ENCODE measurements at regions not wholly inside any gene's neighbourhood (a gene's known extent, or its start where the extent isn't known, plus 50 kb on each side); places are given as distances from the start of the nearest gene placed in this dataset.
"Not testable (repeated sequence)": the region's sequence is repeated elsewhere in the genome, so short reads cannot be mapped to it uniquely, and the experiment has no call there.

DNA sequence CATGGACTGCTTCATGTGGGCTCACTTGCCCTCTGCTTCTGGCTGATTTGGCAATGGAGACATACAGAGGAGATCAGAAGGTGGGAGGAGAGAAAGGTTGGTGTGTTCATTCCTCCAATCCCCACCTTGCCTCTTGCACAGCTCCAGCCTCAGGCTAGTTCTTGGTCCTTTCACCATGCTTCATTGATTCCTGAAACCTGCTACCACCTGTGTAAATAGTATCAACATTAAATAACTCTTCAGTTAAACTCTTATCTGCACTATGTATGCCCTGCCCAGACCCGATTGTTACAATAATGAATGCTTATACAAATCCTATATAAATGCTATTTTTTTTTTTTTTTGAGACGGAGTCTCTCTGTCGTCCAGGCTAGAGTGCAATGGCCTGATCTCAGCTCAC lies 174.5 kb downstream of the CD83 start:
- DNase-seq (ENCODE audit: low spot score) = no peak

DNA sequence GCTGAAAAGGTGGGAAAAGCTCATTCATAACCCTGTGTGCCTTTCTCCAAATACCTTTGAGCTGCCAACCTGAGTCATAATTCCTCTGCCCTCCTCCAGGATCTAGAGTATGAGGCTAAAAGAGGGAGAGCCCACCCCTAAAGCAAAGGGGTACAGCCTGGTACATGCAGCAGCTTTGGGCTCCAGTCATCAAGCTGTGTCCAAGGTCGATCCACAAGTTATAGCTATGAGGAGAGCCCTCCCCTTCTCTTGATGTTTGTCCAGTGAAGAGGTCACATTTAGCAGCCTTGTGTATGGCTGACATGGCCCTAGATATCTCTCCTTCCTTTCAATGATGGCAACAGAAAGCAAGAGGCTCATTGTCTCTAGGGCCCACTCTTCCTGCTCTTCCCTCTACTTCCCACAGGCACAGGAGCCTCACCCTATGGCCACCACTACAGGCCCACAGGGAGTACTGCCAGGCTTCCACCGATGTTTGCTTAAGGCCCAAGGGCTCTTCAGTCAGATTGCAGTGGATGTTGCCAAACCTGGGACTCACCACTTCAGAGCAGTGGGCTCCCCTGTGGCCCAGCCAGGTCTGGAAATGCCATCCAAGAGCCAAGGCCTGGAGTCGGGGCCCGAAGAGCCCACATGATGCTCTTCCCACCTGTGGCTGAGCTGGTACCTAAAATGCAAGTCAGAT lies 176.8 kb downstream of the CD83 start:
- no peak for DNase-seq (ENCODE audit: low spot score)

DNA sequence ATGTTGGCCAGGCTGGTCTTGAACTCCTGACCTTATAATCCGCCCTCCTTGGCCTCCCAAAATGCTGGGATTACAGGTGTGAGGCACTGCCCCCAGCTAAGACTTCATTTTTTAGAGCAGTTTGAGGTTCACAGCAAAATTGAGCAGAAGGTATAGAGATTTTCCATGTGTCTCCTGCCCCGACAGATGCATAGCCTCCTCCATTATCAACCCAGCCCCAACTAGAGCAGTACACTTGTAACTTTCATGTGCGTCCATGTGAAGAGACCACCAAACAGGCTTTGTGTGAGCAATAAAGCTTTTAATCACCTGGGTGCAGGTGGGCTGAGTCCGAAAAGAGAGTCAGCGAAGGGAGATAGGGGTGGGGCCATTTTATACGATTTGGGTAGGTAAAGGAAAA lies 179.1 kb downstream of the CD83 start:
- not testable (repeated sequence) for DNase-seq (ENCODE audit: low spot score)

DNA sequence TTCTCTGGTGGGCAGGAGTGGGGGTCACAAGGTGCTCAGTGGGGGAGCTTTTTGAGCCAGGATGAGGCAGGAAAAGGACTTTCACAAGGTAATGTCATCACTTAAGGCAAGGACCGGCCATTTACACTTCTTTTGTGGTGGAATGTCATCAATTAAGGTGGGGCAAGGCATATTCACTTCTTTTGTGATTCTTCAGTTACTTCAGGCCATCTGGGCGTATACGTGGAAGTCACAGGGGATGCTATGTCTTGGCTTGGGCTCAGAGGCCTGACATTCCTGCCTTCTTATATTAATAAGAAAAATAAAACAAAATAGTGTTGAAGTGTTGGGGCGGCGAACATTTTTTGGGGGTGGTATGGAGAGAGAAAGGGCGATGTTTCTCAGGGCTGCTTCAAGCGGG lies 179.5 kb downstream of the CD83 start:
- not testable (repeated sequence) for DNase-seq (ENCODE audit: low spot score)

DNA sequence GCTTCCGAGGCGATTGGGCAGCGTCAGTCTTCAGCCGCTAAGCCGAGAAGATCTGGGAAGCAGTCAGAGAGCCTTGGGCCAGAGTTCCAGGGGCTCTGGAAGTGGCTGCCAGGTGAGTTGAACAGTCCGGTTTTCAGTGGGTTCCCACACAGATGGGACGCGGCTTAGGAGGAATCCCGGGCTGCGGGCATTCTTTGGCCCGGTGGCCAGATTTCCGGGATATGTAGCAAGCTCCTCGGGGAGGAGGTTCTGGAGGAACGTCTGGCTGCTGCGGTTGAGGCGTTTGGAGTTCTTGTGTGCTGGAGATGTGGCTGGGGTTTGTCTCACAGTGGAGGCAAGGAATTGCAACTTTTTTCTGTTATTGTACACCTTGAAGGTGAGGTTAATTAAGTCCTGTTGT lies 182.6 kb downstream of the CD83 start:
- DNase-seq (ENCODE audit: low spot score) = not testable (repeated sequence)

DNA sequence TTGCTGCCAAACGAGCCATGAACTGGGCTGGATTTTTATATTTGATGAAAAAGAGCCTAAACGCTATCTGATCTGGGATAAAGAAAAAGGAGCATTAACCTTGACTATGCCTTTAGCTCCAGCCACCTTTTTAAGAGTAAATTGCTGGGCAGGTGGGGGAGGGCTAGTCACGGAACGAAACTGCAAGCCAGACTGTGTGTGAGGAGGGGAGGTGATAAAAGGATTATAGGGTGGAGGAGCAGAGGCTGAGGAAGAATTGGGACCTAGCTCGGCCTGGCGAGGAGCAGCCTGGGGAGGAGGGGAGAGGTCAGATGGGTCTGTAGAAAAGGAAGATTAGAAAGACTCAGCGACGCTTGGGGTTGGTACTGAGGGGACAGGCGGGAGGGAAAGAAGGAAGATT lies 183.1 kb downstream of the CD83 start:
- not testable (repeated sequence) for DNase-seq (ENCODE audit: low spot score)

DNA sequence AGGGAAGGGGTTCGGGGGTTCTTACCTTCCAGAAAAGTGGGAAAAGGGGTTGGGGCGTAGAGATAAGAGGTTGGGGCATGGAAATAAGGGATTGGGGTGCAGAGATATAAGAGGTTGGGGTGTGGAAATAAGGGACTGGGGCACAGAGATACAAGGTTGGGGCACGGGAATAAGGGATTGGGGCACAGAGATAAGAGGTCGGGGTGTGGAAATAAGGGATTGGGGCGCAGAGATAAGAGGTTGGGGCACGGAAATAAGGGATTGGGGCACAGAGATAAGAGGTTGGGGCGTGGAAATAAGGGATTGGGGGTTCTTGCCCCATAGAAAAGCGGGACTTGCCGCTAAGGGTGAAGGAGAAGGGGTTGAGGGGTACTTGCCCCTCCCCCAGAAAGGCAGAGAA lies 183.9 kb downstream of the CD83 start:
- not testable (repeated sequence) for DNase-seq (ENCODE audit: low spot score)

DNA sequence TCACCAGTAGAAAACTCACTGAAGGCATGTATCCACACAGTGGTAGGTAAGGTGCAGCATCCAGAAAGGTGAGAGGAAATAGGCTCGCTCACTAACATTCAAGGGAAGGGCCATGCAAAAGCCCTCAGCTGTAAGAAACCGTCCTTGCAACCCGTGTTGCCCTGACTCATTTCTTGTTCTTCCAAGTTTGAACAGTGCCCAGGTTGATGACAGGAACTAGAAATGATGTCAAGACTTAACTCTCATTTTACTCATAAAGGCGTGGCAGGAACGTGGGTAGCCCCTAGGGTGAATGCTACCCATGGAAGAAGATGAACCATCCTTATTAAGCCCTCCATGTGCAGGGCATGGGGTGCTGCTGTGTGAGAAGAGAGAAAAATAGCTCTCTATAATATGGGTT lies 187.6 kb downstream of the CD83 start:
- DNase-seq (ENCODE audit: low spot score) = no peak

DNA sequence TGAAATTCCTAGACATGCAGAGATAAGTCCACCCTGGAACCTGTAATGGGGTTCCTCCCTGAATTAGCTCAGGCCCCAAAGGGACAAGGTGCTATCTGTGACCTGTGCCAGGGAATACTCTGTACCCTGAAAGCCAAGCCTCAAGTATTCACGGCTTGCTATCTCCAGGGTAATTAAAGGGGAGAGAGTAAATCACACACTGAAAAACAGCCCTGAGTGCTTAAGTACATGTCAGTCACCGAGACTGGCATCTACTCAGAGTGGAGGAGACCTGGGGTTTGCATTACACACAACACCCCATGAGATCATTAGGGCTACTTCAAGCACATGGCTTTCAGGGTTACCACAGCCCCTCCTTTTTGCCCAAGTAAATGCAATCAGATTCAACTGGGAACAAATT lies 188.1 kb downstream of the CD83 start:
- DNase-seq (ENCODE audit: low spot score) = no peak

DNA sequence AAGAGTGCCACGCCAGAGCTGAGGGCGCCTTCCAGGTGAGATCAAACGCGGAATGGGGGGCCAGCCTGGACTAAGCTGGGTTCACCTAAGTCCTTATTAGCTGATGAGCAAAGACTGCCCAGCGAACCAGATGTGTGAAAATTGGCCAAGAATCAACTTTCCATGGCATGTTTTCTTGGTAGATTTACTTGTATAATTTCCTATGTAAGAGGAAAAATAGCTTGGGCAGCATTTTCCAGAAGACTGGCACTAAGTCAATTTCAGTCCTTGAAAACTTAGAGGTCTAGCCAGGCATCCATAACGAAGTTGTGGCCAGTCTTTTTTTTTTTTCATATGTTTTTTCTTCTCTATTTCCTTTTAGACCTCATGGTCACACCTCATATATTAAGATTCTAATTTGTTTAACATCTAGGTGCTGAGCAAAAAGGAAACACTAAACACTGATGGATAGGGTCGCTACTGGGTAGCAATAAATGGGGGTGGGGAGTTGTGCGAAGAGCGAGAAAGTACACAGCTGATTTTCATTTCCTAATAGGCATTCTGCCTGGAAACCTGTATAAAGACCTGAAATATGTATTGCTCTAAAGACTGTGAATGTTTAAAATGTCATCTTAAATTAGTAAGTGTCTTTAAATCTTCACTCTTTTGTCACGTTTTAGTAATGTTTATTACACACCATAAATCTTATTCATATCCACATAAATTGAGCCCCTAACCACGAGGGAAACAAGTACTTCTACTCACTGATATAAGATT lies 188.8 kb downstream of the CD83 start:
- DNase-seq (ENCODE audit: low spot score) = no peak

DNA sequence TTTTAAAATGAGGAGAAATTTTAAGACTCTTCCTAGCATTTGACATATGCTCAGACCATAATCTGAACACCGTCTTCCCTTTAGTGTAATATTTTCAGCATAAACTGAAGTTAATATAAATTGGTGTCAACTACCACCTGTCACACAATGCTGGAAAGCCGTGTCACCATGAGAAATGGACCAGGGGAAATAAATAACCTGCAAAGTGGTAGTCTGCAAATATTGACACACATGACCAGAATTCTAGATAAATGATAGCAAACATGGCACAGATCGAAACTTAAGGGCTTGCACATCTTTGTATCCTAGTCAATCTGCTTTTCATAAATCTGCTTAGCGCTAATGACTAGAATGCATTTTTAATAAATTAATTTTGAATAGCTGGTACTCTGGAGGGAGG lies 191.9 kb downstream of the CD83 start:
- DNase-seq (ENCODE audit: low spot score) = no peak

DNA sequence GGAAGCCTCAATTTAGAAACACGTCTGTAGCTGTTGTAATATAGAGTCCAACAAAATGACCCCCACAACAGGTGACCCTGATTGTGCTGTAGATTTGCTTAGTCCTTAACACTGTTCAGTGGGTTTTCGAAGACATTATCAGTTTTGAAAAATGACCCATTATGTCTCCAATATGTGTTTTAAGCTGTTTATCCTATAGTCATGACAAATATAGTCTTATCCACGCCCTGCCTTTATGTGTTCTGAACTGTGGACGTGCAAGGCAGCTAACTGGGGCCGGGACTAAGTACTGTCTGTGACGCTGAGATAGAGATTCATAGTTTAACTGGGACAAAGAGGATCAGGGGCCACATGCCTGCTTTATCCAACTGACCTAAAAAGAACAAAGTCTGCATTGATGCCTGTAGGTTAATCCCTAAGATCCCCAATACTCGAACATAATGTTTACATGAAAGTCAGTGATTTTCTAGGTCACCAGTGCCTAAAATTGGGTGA lies 192.4 kb downstream of the CD83 start:
- no peak for DNase-seq (ENCODE audit: low spot score)

DNA sequence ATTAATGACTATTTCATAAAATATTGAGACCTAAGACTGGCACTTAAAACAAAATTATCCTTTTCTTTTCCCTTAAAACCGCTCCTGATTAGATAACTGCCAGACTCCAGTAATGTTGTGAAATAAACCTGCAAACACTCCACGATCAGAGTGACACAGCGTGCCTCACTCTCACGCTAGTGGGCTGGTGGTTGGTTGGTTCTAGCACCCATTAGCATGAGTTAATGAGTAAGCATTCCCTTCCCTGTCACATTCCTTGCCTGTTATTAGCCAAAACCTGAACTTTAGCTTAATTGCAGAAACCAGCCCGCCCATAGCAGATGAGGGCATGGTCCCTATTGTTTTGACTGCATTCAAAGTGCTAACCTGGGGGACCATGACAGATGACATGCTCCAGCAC lies 193.4 kb downstream of the CD83 start:
- DNase-seq (ENCODE audit: low spot score) = no peak

DNA sequence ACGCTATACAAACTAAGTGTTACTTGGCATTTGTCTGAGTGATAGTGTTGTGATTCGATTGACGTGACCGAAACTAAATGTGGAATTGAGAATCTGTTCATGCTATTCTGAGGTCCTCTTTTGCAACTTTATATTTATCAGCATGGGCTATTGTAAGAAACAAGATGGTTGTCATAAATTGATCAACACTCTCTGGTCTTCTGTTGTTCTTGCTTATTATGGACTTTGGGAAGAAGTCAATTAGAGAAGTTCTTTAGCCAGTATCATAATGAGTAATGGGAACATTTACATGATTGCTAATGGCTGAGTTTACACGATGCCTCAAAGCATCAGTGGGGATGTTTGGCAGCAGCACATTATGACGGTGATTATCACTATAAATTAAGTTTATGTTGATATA lies 195.0 kb downstream of the CD83 start:
- no peak for DNase-seq (ENCODE audit: low spot score)

DNA sequence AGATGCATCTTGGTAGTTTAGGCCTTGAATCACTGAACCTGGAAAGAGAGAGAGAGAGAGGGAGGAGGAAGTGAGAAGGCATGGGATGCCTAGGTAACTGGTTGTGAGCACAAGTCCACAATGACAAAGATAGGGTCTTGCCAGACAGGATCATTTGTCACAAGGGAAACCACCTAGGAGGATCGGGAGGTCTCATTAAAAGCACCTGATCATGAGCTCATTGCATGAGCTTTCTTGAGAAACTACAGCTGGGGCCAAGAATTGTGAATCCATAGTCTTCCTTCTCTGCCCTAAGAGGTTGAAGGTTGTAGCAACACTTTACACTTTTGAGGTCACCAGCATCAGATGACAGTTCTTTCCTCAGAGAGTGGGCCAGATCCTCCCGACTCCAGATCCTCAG lies 195.7 kb downstream of the CD83 start:
- DNase-seq (ENCODE audit: low spot score) = no peak

DNA sequence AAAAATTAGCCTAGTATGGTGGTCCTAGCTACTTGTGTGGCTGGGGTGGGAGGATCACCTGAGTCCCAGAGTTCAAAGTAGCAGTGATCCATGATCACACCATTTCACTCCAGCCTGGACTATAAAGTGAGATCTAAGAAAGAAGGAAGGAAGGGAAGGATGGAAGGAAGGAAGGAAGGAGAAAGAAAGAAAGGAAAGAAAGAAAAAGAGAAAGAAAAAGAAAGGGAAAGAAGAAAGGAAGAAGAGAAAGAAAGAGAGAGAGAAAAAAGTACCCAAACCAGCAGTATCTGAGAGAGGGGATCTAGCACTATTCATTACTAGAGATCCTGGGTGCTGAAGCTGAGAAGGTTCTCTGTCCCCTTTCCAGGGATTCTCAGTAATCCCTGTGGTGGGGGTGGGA lies 197.8 kb downstream of the CD83 start:
- DNase-seq (ENCODE audit: low spot score) = no peak

DNA sequence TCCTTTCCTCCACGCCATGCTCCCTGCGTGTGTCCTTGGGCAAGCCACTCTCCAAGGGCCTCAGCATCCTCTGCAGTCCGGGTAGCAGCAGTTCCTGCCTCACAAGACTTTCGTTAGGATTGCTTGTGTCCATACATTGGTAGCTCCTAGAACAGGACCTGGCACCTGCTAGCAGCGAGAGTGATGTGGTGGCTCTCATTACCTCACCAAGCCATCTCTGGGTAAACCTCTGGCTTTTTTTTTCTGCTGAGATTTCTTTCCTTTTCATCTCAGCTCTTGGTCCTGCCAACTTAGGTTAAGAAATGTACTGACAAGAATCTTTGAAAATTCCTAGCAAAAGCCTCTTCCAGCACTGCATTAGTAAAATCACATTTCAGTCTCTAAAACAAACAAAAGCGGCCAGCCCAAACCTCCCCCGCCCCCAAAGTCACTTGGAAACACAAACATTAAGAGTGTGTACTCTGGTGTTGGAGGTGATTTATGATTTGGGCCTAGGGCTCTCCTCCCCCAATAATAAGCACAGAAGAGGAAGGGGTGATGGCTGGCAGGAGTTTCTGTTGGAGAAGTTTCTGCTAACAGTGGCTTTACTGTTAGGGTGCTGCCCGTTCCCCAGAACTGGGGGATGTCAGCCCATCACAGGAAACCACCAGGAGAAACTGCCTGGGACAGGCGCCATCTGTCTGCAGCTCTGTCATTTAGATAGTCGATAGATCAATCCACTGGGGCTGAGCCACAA lies 199.2 kb downstream of the CD83 start:
- DNase-seq (ENCODE audit: low spot score) = no peak

DNA sequence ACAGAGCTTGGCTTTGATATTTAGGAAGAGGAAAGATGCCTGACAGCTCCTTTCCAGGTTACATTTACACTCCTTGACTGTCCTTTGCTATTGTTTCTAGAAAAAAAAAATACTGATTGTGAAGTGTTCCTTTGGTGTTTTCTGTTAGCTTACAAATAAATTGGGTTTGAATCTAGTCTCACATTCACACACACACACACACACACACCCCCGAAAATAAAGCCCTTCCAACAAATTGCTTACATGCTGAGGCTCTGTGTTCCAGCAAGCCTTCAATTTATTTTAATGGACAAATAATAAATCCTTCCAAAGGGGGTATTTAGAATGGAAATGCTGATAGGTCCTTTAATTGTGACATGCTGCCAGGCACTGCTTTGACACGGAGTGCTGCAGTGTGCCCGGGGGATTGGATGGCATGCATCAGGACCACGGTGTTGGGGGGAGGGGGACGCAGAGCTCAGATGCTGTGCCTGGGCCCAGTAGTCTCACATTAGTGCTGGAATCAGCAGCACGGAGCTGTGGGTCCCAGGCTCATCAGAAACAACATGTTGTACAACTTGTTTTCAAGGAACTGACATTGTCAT lies 199.9 kb downstream of the CD83 start:
- DNase-seq (ENCODE audit: low spot score) = no peak

DNA sequence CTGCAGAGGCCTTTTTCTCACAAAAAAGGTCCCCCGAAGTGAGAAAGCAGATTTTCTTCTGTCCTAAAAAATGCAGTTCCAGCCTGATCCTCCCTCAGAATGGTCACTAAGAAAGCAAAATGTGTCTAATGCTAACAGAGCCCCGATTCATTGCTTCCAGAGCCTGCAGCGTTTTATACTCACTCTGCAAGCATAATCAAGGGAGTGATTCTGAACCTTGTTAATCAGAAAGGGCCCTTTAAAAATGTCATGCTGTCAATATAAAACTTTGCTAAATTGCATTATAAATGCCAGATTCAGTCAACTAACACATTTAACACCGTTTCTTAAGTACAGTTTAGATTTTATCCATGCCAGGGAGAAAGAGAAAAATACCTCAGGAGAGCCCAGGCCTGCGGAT lies 202.8 kb downstream of the CD83 start:
- DNase-seq (ENCODE audit: low spot score) = no peak

DNA sequence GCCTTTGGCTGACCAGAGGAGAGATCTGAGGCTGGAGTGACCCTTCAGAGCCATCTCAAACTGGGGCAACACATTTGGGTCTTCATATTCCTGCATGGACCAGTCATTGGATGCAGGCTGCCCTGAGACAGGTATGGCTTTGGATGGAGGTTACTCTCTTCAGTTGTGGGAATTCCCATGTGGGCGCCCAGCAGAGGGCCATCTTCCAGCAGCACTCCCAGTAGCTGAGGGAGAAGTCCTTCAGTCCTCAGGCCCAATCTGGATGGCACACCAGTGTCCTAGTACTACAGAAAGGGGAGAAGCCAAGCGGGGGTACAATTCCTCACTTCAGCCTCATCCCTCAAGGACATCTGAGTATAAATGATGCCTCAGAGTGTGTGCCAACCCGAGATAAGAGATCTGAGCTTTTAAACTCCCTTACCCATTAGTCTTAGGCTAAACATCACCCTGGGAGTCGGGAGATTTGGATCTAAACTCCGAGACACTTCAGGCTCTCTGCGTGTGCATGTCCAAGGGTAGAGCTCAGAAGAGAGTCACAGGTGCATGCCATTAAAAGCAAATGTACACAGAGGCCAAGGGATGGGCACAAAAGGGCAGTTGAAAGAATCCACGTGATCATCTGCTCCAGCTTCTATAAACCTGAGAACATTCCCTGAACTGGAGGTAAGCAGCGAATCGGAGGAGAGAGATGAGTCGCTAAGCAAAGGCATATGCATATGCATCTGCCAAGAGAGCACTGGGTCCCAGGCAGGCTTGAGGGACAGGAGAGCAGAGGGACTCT lies 204.6 kb downstream of the CD83 start:
- DNase-seq (ENCODE audit: low spot score) = no peak

DNA sequence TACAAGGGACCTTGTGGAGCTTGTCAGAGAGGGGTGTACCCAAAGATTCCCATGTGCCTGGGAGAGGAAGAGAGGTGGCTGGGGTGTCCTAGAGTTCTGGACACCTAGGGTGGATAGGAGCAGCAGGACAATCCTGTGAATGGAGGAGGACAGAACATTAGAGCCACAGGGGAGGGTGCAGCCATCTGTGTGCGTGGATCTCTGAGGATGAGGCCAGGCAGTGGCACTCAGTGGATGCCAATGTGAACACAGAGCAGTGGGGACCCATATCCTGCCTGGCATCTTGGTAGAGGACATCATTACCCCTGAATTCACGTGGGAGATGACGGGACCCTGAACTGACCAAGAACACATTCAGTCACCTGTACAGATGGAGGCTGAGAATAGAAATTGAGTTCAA lies 205.3 kb downstream of the CD83 start:
- no peak for DNase-seq (ENCODE audit: low spot score)

DNA sequence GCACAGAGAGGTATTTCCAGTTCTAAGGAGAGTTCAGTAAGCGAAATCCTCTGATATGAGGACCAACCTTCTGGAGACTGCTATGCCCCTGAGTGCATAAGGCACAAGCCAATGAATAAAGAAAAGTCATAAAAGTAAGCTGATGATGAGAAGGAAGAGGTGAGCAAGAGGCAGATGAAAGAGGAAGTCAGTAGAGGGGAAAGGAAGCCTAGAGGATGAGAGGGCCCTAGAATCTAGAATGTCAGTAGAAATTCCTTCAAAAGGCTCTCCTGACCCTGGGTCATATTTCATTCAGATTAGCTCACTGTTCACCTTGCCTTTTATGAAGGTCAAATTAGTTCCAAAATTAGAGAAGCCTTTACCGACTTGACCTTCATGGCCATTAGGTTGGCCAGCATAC lies 209.2 kb downstream of the CD83 start:
- DNase-seq (ENCODE audit: low spot score) = no peak

All from CD4-positive, alpha-beta T cell treated with Interleukin-2 at 100 ng/mL for 4 hours (primary cell).